ENCODE measurements at regions not wholly inside any gene's neighbourhood (a gene's known extent, or its start where the extent isn't known, plus 50 kb on each side); places are given as distances from the start of the nearest gene placed in this dataset.
"Not testable (repeated sequence)": the region's sequence is repeated elsewhere in the genome, so short reads cannot be mapped to it uniquely, and the experiment has no call there.

GRCh38 chr15:96477227-96477626 lies 146.7 kb downstream of the NR2F2 start:
- Histone ChIP-seq H3K27ac (ENCODE audit: extremely low read length, insufficient read depth, low read length) (no peak overlapping the region), H2AFZ (ENCODE audit: low read length) (no peak overlapping the region), H3K9ac (ENCODE audit: insufficient read depth, low read depth, low read length) (no peak overlapping the region), H3K4me3 (replicated peaks in 1 of 3; ENCODE audit: insufficient read depth in 1 of 3, low read depth in 2 of 3, low read length in 3 of 3) (no peak overlapping the region), H4K20me1 (ENCODE audit: insufficient read depth, low read length) (no peaks in the 10 kb centered on the region), H3K9me3 (ENCODE audit: low read length) (no peaks in the 10 kb centered on the region), H3K27me3 (ENCODE audit: control insufficient read depth in 1 of 2, insufficient read depth in 2 of 2, low read length in 2 of 2) (no peaks in the 10 kb centered on the region), H3K36me3 (replicated peaks in 1 of 2; ENCODE audit: control insufficient read depth in 1 of 2, insufficient read depth in 2 of 2, low read length in 2 of 2) (no peaks in the 10 kb centered on the region), H3K79me2 (ENCODE audit: insufficient read depth, low read length) (no peaks in the 10 kb centered on the region), H3K4me2 (ENCODE audit: low read depth, low read length) (no peak overlapping the region), H3K4me1 (ENCODE audit: insufficient read depth, low read length) (no peaks in the 10 kb centered on the region)
- ATAC-seq (no peak), FAIRE-seq (no peak), DNase-seq (ENCODE audit: low spot score) (no peak)
- CTCF ChIA-PET (ENCODE audit: low intra/inter-chr PET ratio, low total read pairs) = no interaction called here
- BruUV-seq (replicated peaks) = no TSS peak
- POLR2A ChIA-PET = no interaction called here
- in situ Hi-C loops (cut with HindIII; ENCODE audit: extremely low pct_ligation_motif_present, low pct_unique_long_range_greater_than_20kb) = no loop called here
- WGBS (ENCODE audit: low lambda C conversion rate) = 33% methylated on average over 3 of the region's 3 CpGs
- intact Hi-C loops (cut with micrococcal nuclease; ENCODE audit: unreplicated experiment) = no loop called here
- TF ChIP-seq E2F2 (CRISPR knock-in tag; IDR thresholded peaks at IDR 0.05; ENCODE audit: borderline replicate concordance) = no peak
- no peak for TF ChIP-seq SKI (IDR thresholded peaks at IDR 0.05; ENCODE audit: partially characterized antibody)

GRCh38 chr15:96484412-96484811 lies 153.9 kb downstream of the NR2F2 start:
- not testable (repeated sequence) for H2AFZ ChIP-seq (ENCODE audit: low read length)

More at GRCh38 chr15:96484412-96484811, 153.9 kb downstream of the NR2F2 start:
- CTCF ChIA-PET (ENCODE audit: low intra/inter-chr PET ratio, low total read pairs); H3K9me3 ChIP-seq (ENCODE audit: low read length); H3K4me2 ChIP-seq (ENCODE audit: low read depth, low read length); BruUV-seq (replicated peaks); H3K9ac ChIP-seq (ENCODE audit: insufficient read depth, low read depth, low read length); H3K4me3 ChIP-seq (replicated peaks in 1 of 3; ENCODE audit: insufficient read depth in 1 of 3, low read depth in 2 of 3, low read length in 3 of 3); POLR2A ChIA-PET; H3K79me2 ChIP-seq (ENCODE audit: insufficient read depth, low read length); H3K27ac ChIP-seq (ENCODE audit: extremely low read length, insufficient read depth, low read length); H4K20me1 ChIP-seq (ENCODE audit: insufficient read depth, low read length); intact Hi-C loops (cut with micrococcal nuclease; ENCODE audit: unreplicated experiment); ATAC-seq; in situ Hi-C loops (cut with HindIII; ENCODE audit: extremely low pct_ligation_motif_present, low pct_unique_long_range_greater_than_20kb); H3K27me3 ChIP-seq (ENCODE audit: control insufficient read depth in 1 of 2, insufficient read depth in 2 of 2, low read length in 2 of 2); FAIRE-seq; H3K36me3 ChIP-seq (replicated peaks in 1 of 2; ENCODE audit: control insufficient read depth in 1 of 2, insufficient read depth in 2 of 2, low read length in 2 of 2); DNase-seq (ENCODE audit: low spot score); H3K4me1 ChIP-seq (ENCODE audit: insufficient read depth, low read length): not testable (repeated sequence)
- WGBS (ENCODE audit: low lambda C conversion rate) = 15% methylated on average over 1 of the region's 1 CpG

All from HepG2 (cell line).